NCI-H510A treated with DMSO at 0.1 percent for 48 hours (cell line): ENCODE measurements at regions not wholly inside any gene's neighbourhood (a gene's known extent, or its start where the extent isn't known, plus 50 kb on each side); places are given as distances from the start of the nearest gene placed in this dataset.
"Not testable (repeated sequence)": the region's sequence is repeated elsewhere in the genome, so short reads cannot be mapped to it uniquely, and the experiment has no call there.

Source experiments
- DNase-seq: peaks from one replicate; lab custom pipeline; 2025; lab: John Stamatoyannopoulos, UW

DNA sequence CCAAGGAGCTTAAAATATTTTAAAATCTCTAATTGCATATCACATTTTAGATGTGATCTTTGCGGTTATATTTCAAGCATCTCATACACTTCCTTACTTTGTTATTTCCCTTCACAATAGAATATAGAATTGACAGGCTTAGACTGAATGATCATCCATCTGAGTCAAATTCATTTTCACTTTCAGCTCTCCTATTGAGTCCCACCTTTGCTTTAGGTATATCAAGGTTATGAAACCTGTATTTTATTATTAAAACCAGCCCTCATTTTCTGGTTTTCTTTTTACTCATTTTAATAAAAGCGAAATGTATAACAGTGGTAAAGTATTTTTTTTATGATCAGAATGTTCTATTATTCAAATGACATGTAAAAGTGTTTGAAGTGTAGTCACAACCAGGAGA is 162.9 kb upstream of the KYNU start:
- no peak for DNase-seq

GRCh38 chr2:142710336-142710735 is 167.1 kb upstream of the KYNU start:
- DNase-seq: no peak

GRCh38 chr2:142707318-142707717 is 170.1 kb upstream of the KYNU start:
- no peak for DNase-seq

- DNase-seq: not testable (repeated sequence)
Measured at GRCh38 chr2:142702397-142702796, 175.1 kb upstream of the KYNU start.

DNA sequence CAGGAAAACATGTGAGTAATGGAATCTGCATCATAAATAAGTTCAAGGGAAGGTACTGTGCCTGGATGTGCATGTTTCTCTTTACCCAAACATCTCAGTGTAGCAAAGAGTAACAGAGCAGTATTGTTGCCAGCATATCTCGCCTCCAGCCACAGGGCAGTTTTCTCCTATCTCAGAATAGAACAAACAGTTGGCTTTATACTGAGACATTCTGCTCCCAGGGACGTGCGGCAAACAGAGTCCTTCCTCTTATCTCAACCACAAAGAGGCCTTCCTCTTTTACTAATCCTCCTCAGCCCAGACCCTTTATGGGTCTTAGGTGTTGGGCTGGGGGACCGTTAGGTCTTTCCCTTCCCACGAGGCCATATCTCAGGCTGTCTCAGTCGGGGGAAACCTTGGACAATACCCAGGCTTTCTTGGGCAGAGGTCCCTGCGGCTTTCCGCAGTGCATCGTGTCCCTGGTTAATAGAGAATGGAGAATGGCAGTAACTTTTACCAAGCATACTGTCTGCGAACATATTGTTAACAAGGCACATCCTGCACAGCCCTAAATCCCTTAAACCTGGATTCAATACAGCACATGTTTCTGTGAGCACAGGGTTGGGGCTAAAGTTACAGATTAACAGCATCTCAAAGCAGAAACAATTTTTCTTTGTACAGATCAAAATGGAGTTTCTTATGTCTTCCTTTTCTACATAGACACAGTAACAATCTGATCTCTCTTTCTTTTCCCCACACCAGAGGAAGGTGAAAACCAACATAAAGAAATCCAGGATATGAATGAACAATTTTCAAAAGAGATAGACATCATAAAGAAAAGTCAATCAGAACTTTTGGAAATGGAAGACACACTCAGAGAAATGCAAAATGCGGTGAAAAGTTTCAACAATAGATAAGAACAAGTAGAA is 181.9 kb upstream of the KYNU start:
- DNase-seq: not testable (repeated sequence)

GRCh38 chr2:142694282-142694681 is 183.2 kb upstream of the KYNU start:
- DNase-seq: no peak

DNA sequence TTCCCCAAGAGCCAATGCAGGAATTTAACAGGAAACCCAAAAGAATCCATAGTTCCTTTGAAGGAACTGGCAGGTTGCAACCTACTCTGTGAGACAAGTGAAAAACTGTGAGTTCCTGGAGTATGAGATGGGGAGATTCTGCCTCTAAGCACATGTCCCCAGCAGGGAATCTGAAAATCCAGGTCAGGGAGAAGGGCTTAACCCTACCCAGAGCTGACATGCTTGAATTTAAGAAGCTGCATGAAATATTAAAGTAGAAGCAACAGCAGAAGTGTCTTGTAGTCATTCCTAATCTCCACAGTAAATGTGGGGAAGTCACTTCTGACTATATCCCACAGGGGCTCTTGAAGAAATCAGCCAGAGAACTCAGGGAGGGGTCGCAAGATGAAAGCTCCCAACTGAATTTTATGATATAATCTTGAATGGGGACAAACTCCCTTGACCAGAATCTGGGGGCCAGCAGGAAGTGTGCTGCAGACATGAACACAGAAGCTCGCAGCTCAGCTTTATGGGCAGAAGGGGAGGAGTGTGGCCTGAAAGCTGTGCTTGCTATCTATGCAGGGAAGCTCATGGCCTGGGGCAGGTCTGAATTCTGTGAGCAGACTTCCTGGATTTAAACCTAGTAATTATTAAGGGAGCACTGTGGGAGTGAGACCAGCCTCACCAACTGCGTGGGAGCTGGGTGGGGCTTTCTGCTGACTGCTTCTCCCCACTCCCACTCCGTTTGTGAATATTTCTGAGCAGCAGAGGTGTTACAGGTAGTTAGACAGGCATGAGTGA is 184.1 kb upstream of the KYNU start:
- DNase-seq: no peak

- no peak for DNase-seq
Measured at GRCh38 chr2:142688856-142689605, 188.4 kb upstream of the KYNU start.

- no peak for DNase-seq
Measured at GRCh38 chr2:142687509-142687908, 190.0 kb upstream of the KYNU start.

DNA sequence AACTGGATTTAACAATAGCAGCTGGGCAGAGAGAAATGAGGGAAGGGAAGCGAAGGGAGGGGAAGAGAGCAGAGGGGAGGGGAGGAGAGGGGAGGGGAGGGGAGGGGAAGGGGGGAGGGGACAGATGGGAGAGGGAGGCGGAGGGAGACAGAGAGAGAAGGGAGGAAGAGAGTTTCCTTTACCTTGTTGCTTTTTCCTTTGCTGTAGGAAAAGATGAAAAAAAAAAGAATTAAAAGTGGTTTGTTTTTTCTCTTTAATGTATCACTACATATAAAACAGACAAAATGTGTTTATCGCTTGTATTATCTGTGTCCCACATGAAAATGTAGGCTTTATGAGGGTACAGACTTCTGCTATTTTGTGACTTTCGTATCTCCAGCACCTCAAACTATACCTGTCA is 190.4 kb upstream of the KYNU start:
- DNase-seq: no peak

- no peak for DNase-seq
Measured at GRCh38 chr2:142684667-142685066, 192.8 kb upstream of the KYNU start.

DNA sequence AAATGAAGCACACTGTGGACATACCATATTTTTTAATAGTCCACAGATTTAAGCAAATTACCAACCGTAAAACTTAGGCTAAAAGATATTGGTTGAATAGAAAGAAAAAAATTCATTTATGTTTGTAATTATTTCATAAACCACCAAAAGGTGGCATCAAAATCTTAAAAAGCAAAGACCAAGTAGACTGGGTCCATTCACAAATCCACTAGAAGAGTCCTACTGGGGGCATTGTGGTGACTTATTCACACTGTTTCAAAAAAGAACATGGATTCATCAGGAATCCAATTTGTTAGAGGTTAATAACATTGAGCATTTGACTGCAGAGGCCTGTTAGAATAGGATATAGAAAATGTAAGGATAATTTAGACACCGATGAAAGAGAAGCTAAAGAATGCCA is 194.9 kb upstream of the KYNU start:
- DNase-seq: no peak

DNA sequence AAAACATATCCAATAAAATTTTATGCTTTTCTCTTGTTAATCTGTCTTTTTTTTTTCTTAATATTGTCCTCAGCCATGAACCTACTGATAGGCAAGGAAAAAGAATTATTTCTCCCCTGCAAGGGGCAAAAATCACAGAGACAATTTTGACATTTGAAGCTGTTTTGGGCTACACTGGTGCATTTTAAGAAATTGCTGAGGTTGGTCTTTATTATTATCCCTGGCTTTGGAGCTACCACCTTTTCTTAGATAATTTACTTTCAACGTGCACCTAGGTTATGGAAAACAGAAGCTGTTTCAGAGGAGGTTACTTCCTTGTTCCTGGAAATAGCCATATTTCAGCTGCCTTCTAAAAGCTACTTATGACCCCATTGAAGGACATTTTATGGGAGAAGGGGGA is 195.5 kb upstream of the KYNU start:
- DNase-seq: no peak

GRCh38 chr2:142678164-142678563 is 199.3 kb upstream of the KYNU start:
- no peak for DNase-seq

GRCh38 chr2:142675398-142675797 is 202.1 kb upstream of the KYNU start:
- DNase-seq: no peak

- no peak for DNase-seq
Measured at GRCh38 chr2:142673836-142674235, 203.6 kb upstream of the KYNU start.

DNA sequence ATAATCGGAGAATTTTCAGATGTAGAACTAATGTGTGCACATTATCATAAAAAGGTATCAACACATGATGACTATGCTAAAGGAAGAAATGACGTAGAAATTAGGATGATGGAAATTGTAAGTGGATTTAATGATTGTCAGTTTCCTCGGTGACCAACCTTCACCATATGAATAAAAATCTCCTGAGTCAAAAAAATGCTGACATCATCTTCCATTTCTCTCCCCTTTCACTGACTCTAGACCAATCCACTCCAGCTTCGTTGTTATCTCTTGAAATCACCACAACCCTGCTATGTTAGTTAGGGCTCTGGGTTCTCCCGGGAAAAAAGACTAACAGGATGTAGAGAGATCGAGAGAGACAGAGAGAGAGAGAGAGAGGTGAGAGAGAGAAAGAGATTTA is 204.8 kb upstream of the KYNU start:
- no peak for DNase-seq

DNA sequence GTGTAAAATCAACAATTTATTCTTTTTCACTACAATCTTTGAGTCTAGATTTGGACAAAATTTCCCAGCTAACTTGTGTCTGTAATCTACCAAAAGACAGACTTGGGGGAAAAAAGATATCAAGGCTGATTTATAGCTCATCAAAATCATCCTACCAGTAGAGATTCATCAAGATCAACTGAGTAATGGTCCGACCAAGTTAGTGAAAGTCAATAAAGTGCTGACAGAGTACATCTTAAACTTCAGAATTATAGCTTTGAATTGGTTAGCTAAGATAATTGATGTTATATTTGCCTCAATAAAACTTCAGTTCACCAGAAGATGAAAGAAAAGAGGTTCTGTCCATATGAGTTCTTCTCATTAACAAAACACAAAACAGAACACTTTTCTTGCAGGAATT is 207.1 kb upstream of the KYNU start:
- no peak for DNase-seq

- DNase-seq: no peak
Measured at GRCh38 chr2:142668420-142668819, 209.0 kb upstream of the KYNU start.

- no peak for DNase-seq
Measured at GRCh38 chr2:142665241-142665640, 212.2 kb upstream of the KYNU start.

- no peak for DNase-seq
Measured at GRCh38 chr2:142650601-142651000, 226.9 kb upstream of the KYNU start.

- no peak for DNase-seq
Measured at GRCh38 chr2:142649581-142649980, 227.9 kb upstream of the KYNU start.

DNA sequence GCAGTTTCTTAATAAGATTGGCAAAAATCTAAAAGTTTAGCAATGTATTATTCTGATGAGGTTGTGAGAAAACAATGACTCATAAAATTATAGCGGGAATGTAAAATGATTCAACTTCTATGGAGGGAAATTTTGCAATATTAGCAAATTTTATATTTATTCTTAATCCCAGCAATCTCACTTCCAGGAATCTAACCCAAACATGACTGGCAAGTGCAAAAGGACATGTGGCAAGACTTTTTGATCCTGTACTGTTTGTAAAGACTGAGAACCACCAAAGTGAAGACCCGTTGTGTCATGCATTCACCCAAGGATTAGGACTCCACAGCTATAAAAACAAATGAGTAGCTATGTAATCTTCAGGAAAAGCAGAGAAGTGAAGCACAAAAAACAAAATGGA is 234.8 kb upstream of the KYNU start:
- DNase-seq: no peak
